ENCODE measurements at regions not wholly inside any gene's neighbourhood (a gene's known extent, or its start where the extent isn't known, plus 50 kb on each side); places are given as distances from the start of the nearest gene placed in this dataset.

DNA sequence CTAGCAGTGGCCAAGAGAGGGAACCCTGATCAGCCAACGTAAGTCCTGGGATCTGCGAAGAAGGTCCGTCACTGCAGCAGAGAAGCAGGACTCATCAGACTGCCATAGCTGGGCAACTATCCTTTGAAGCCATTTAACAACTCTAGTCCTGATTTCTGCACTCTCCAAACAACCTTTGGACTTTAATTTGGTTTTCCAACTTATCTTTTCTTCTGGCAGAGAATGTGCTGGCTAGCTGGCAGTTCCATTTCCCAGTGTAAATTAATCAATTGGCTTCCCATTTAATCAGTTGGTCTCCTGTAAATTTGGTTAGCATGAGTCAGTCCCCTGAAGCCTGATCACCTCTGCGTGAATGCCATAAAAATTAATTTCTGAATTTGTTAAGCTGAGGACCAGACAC lies 153.7 kb upstream of the GPR101 start:
- TF ChIP-seq CTCF (IDR thresholded peaks at IDR 0.05) (no peak), POLR2A (IDR thresholded peaks at IDR 0.05) (no peak)
